Erythroblast (primary cell): ENCODE measurements at regions not wholly inside any gene's neighbourhood (a gene's known extent, or its start where the extent isn't known, plus 50 kb on each side); places are given as distances from the start of the nearest gene placed in this dataset.

Source experiments
- GATA1 ChIP-seq: IDR thresholded peaks from 2 replicates; pipeline ENCODE4 v1.6.1; 2011; ENCODE audit warnings: low read depth, mild to moderate bottlenecking, control low read depth, low read length, moderate library complexity
- POLR2A ChIP-seq: IDR thresholded peaks from 2 replicates; pipeline ENCODE4 v1.6.1; 2011; ENCODE audit warnings: mild to moderate bottlenecking, low read length

GRCh38 chr11:71133946-71134345, 118.4 kb downstream of the SHANK2 start:
- no peak for TF ChIP-seq POLR2A
- TF ChIP-seq GATA1: no peak
